Subcutaneous abdominal adipose tissue (tissue), 5 donors: ENCODE measurements at regions not wholly inside any gene's neighbourhood (a gene's known extent, or its start where the extent isn't known, plus 50 kb on each side); places are given as distances from the start of the nearest gene placed in this dataset.

ENCODE experiments used
- H3K27ac ChIP-seq: one replicate; pipeline ENCODE4 v1.7.0; 2013; ENCODE audit warnings: low read depth, mild to moderate bottlenecking, inconsistent platforms, low read length, moderate library complexity
- H3K27me3 ChIP-seq, 5 donors: one replicate each; pipeline ENCODE4 v1.7.0; 2013; ENCODE audit warnings: low read length in 5 of 5, inconsistent platforms in 1 of 5; ENCODE audit not compliant: control insufficient read depth in 5 of 5, insufficient read depth in 4 of 5
- H3K36me3 ChIP-seq, 5 donors: one replicate each; pipeline ENCODE4 v1.7.0; 2013; ENCODE audit warnings: low read length in 5 of 5; ENCODE audit not compliant: control insufficient read depth in 5 of 5, insufficient read depth in 5 of 5
- H3K4me1 ChIP-seq, 5 donors: one replicate each; pipeline ENCODE4 v1.7.0; 2013; ENCODE audit warnings: low read length in 5 of 5, mild to moderate bottlenecking in 3 of 5, moderate library complexity in 1 of 5; ENCODE audit not compliant: control insufficient read depth in 5 of 5, insufficient read depth in 5 of 5
- H3K4me3 ChIP-seq, 5 donors: one replicate each; pipeline ENCODE4 v1.7.0; 2013; ENCODE audit warnings: low read length in 5 of 5, low read depth in 1 of 5
- H3K9ac ChIP-seq, 5 donors: one replicate each; pipeline ENCODE4 v1.7.0; 2013; ENCODE audit warnings: low read length in 5 of 5, mild to moderate bottlenecking in 4 of 5, moderate library complexity in 3 of 5
- H3K9me3 ChIP-seq, 5 donors: one replicate each; pipeline ENCODE4 v1.7.0; 2013; ENCODE audit warnings: low read length in 5 of 5; ENCODE audit not compliant: control insufficient read depth in 5 of 5
- donor health status: healthy.
- donor health status: healthy.
- donor health status: healthy.
- donor health status: healthy.
- donor health status: healthy.

GRCh38 chr3:103308921-103309320 is 874.1 kb downstream of the ZPLD1 start:
- Histone ChIP-seq H3K9ac (no peak overlapping the region), H3K9me3 (no peaks in the 10 kb centered on the region), H3K4me1 (peaks cover 0 to 3% (median 0%) of the 10 kb centered on the region in 5 donors), H3K4me3 (no peak overlapping the region), H3K27me3 (no peaks in the 10 kb centered on the region), H3K27ac (no peak overlapping the region), H3K36me3 (no peaks in the 10 kb centered on the region)

GRCh38 chr3:103319912-103320311 is 885.1 kb downstream of the ZPLD1 start:
- H3K36me3 ChIP-seq: no peaks in the 10 kb centered on the region
- no peaks in the 10 kb centered on the region for H3K9me3 ChIP-seq
- H3K4me1 ChIP-seq: no peaks in the 10 kb centered on the region
- H3K27me3 ChIP-seq: no peaks in the 10 kb centered on the region
- H3K4me3 ChIP-seq: no peak overlapping the region
- no peak overlapping the region for H3K27ac ChIP-seq
- H3K9ac ChIP-seq: no peak overlapping the region

GRCh38 chr3:103337179-103337845 is 902.5 kb downstream of the ZPLD1 start:
- no peaks in the 10 kb centered on the region for H3K27me3 ChIP-seq
- no peaks in the 10 kb centered on the region for H3K4me1 ChIP-seq
- H3K4me3 ChIP-seq: no peak overlapping the region

GRCh38 chr3:103341078-103341606 is 906.3 kb downstream of the ZPLD1 start:
- H3K36me3 ChIP-seq: no peaks in the 10 kb centered on the region
- no peak overlapping the region for H3K9ac ChIP-seq
- H3K4me3 ChIP-seq: no peak overlapping the region
- no peaks in the 10 kb centered on the region for H3K27me3 ChIP-seq
- no peaks in the 10 kb centered on the region for H3K4me1 ChIP-seq
- H3K27ac ChIP-seq: no peak overlapping the region
- no peaks in the 10 kb centered on the region for H3K9me3 ChIP-seq

More at GRCh38 chr3:103337179-103337845, 902.5 kb downstream of the ZPLD1 start:
- Histone ChIP-seq H3K9me3 (no peaks in the 10 kb centered on the region), H3K36me3 (no peaks in the 10 kb centered on the region), H3K27ac (no peak overlapping the region), H3K9ac (no peak overlapping the region)

- H3K27ac ChIP-seq: no peak overlapping the region
- no peaks in the 10 kb centered on the region for H3K4me1 ChIP-seq
- no peak overlapping the region for H3K4me3 ChIP-seq
- H3K9me3 ChIP-seq: no peaks in the 10 kb centered on the region
- H3K9ac ChIP-seq: no peak overlapping the region
- H3K27me3 ChIP-seq: no peaks in the 10 kb centered on the region
- H3K36me3 ChIP-seq: no peaks in the 10 kb centered on the region
These were observed 907.5 kb downstream of the ZPLD1 start for GRCh38 chr3:103342205-103342731.

- no peaks in the 10 kb centered on the region for H3K4me1 ChIP-seq
- no peaks in the 10 kb centered on the region for H3K9me3 ChIP-seq
- no peaks in the 10 kb centered on the region for H3K36me3 ChIP-seq
- H3K9ac ChIP-seq: no peak overlapping the region
- H3K4me3 ChIP-seq: no peak overlapping the region
- H3K27me3 ChIP-seq: no peaks in the 10 kb centered on the region
- no peak overlapping the region for H3K27ac ChIP-seq
These were observed 914.9 kb downstream of the ZPLD1 start for GRCh38 chr3:103349760-103350159.

GRCh38 chr3:103365467-103365866 is 930.7 kb downstream of the ZPLD1 start:
- no peak overlapping the region for H3K4me3 ChIP-seq
- no peaks in the 10 kb centered on the region for H3K9me3 ChIP-seq
- no peaks in the 10 kb centered on the region for H3K27me3 ChIP-seq
- no peaks in the 10 kb centered on the region for H3K36me3 ChIP-seq
- H3K9ac ChIP-seq: no peak overlapping the region
- H3K4me1 ChIP-seq: no peaks in the 10 kb centered on the region
- H3K27ac ChIP-seq: no peak overlapping the region

- Histone ChIP-seq H3K9me3 (no peaks in the 10 kb centered on the region), H3K27ac (no peak overlapping the region), H3K36me3 (no peaks in the 10 kb centered on the region), H3K9ac (no peak overlapping the region), H3K27me3 (no peaks in the 10 kb centered on the region), H3K4me1 (no peaks in the 10 kb centered on the region), H3K4me3 (no peak overlapping the region)
These were observed 932.7 kb downstream of the ZPLD1 start for GRCh38 chr3:103367481-103367880.

- no peak overlapping the region for H3K27ac ChIP-seq
- H3K4me1 ChIP-seq: no peaks in the 10 kb centered on the region
- no peaks in the 10 kb centered on the region for H3K36me3 ChIP-seq
- H3K9me3 ChIP-seq: no peaks in the 10 kb centered on the region
- H3K9ac ChIP-seq: no peak overlapping the region
- no peak overlapping the region for H3K4me3 ChIP-seq
- H3K27me3 ChIP-seq: no peaks in the 10 kb centered on the region
These were observed 936.6 kb downstream of the ZPLD1 start for GRCh38 chr3:103371411-103371810.

- Histone ChIP-seq H3K27me3 (no peaks in the 10 kb centered on the region), H3K36me3 (no peaks in the 10 kb centered on the region), H3K9me3 (no peaks in the 10 kb centered on the region), H3K4me3 (no peak overlapping the region), H3K4me1 (no peaks in the 10 kb centered on the region), H3K27ac (no peak overlapping the region), H3K9ac (no peak overlapping the region)
These were observed 937.2 kb downstream of the ZPLD1 start for GRCh38 chr3:103372031-103372430.
